SK-N-DZ (cell line): ENCODE measurements at regions not wholly inside any gene's neighbourhood (a gene's known extent, or its start where the extent isn't known, plus 50 kb on each side); places are given as distances from the start of the nearest gene placed in this dataset.
"Not testable (repeated sequence)": the region's sequence is repeated elsewhere in the genome, so short reads cannot be mapped to it uniquely, and the experiment has no call there.

ENCODE experiments used
- DNase-seq: peaks from one replicate; pipeline ENCODE4 v3.0.0-alpha.2; 2015; ENCODE audit warnings: low spot score

GRCh38 chrX:13387666-13388494 lies 68.0 kb upstream of the ATXN3L start:
- DNase-seq: no peak

- DNase-seq: no peak
These were observed 66.8 kb upstream of the ATXN3L start for GRCh38 chrX:13386636-13387035.

GRCh38 chrX:13386092-13386491 lies 66.2 kb upstream of the ATXN3L start:
- DNase-seq: no peak

- no peak for DNase-seq
These were observed 64.1 kb upstream of the ATXN3L start for GRCh38 chrX:13383907-13384306.

GRCh38 chrX:13381514-13381913 lies 61.7 kb upstream of the ATXN3L start:
- no peak for DNase-seq

- DNase-seq: no peak
These were observed 60.4 kb upstream of the ATXN3L start for GRCh38 chrX:13380211-13380610.

GRCh38 chrX:13378562-13379518 lies 59.0 kb upstream of the ATXN3L start:
- not testable (repeated sequence) for DNase-seq

GRCh38 chrX:13377550-13377934 lies 57.7 kb upstream of the ATXN3L start:
- DNase-seq: peak; percentile 0

- no peak for DNase-seq
These were observed 57.1 kb upstream of the ATXN3L start for GRCh38 chrX:13376857-13377549.

GRCh38 chrX:13375596-13375995 lies 55.7 kb upstream of the ATXN3L start:
- not testable (repeated sequence) for DNase-seq

- no peak for DNase-seq
These were observed 54.5 kb upstream of the ATXN3L start for GRCh38 chrX:13374364-13374763.

GRCh38 chrX:13373431-13374187 lies 53.8 kb upstream of the ATXN3L start:
- DNase-seq: no peak

GRCh38 chrX:13373027-13373426 lies 53.2 kb upstream of the ATXN3L start:
- no peak for DNase-seq

- no peak for DNase-seq
These were observed 52.5 kb upstream of the ATXN3L start for GRCh38 chrX:13372203-13372980.

- DNase-seq: no peak
These were observed 51.3 kb upstream of the ATXN3L start for GRCh38 chrX:13371186-13371585.

GRCh38 chrX:13370713-13371112 lies 50.9 kb upstream of the ATXN3L start:
- no peak for DNase-seq
